Heart left ventricle (tissue), 13 donors: ENCODE measurements at regions not wholly inside any gene's neighbourhood (a gene's known extent, or its start where the extent isn't known, plus 50 kb on each side); places are given as distances from the start of the nearest gene placed in this dataset.

Experiments used
- CTCF ChIP-seq, 12 donors: fragments of 200-600 bp; sonication (generic) in 4 of 12; IDR thresholded peaks; one replicate each; pipeline versions ENCODE4 v1.5.0 to v1.8.0; 2018 to 2022; ENCODE audit warnings: antibody characterized with exemption in 12 of 12, mild to moderate bottlenecking in 5 of 12
- POLR2A ChIP-seq, 2 donors: fragments of 450-650 bp; IDR thresholded peaks; one replicate each; pipeline ENCODE4 v1.6.1; 2017; ENCODE audit warnings: antibody characterized with exemption in 2 of 2, mild to moderate bottlenecking in 2 of 2, moderate library complexity in 2 of 2
- donor health status: ischemic (EF 13 %, LVEDD 7.1; RV severe dilation, severe dysfunction).
- donor health status: DM: no; HTN: yes; CAD: no.
- donor health status: DM: no; HTN: no; CAD: no.
- donor health status: ischemic (EF 25% LVEDD 6.9; RV normal size, moderate dysfunction).
- donor health status: ischemic (EF 25% LVEDD 5.7; RV mildly dilated, moderate dysfunction).
- donor health status: ischemic (EF 35%, LVEDD 5.7; RV mildly dilated, moderate dysfunction).
- donor health status: nonischemic (EF 11% LVEDD 7.7; RV severe dilation, severe dysfunction).
- donor health status: DM: yes; HTN: yes; CAD: no.
- donor health status: PGD.
- donor health status: ischemic (EF 29% LVEDD 5.4; RV normal size, mild dysfunction).
- donor health status: nonischemic (EF 23%, LVEDD 6.1; RV moderate dilation, normal function).

DNA sequence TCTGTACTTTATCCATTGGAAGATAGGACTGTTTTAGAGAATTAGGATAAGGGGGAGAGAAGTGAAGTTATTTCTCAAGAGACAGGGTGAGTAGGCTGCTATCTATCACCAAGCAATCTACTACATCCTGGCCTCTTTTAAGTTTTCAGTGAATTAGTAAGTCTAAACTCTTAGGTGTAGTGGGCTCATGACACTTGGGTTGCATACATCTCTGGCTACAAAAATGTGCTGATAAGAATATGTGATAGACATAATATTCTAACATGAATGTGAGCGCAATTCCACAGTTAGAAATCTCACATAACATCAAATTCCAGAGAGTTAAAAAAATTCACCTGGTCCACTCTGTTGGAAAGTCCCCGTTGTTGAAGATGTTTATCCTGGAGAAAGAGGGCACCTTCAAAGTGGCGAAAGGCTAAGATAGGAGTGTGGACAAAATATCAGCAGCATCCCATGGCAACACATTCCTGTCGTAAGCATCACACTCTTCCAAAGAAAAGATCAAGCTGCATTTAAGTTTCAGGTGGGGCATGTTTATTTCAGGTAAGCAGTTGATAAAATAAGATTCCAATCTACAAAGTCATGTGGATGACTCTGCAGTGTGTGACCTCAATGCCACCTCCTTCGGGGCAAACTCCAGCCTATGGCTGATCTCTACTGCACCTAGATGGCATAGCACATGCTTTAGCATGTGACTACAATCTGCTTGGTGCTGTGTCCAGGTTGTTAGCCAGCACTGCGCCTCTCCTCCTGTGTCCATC lies 111.7 kb upstream of the NEDD9 start:
- TF ChIP-seq CTCF (IDR thresholded peaks at IDR 0.05) (no peak), POLR2A (IDR thresholded peaks at IDR 0.05) (no peak)
